HG02763 (cell line): ENCODE measurements at regions not wholly inside any gene's neighbourhood (a gene's known extent, or its start where the extent isn't known, plus 50 kb on each side); places are given as distances from the start of the nearest gene placed in this dataset.
"Not testable (repeated sequence)": the region's sequence is repeated elsewhere in the genome, so short reads cannot be mapped to it uniquely, and the experiment has no call there.

ENCODE experiments used
- ATAC-seq: cut with Tn5 transposase; IDR thresholded peaks from one replicate; pipeline ENCODE4 v1.9.1; 2021; ENCODE audit warnings: mild to moderate bottlenecking, moderate library complexity; ENCODE audit not compliant: unreplicated experiment

- ATAC-seq = no peak
These were observed 154.1 kb downstream of the SH3BP4 start for GRCh38 chr2:235105821-235106359.

- no peak for ATAC-seq
These were observed 155.2 kb downstream of the SH3BP4 start for GRCh38 chr2:235106874-235107639.

GRCh38 chr2:235107640-235107951, 155.8 kb downstream of the SH3BP4 start:
- ATAC-seq = no peak

- not testable (repeated sequence) for ATAC-seq
These were observed 157.7 kb downstream of the SH3BP4 start for GRCh38 chr2:235109561-235109960.

- ATAC-seq = no peak
These were observed 160.5 kb downstream of the SH3BP4 start for GRCh38 chr2:235112365-235112764.

- no peak for ATAC-seq
These were observed 162.0 kb downstream of the SH3BP4 start for GRCh38 chr2:235113854-235114253.

GRCh38 chr2:235114286-235114685, 162.5 kb downstream of the SH3BP4 start:
- ATAC-seq = no peak

- ATAC-seq = no peak
These were observed 163.7 kb downstream of the SH3BP4 start for GRCh38 chr2:235115521-235115920.

- ATAC-seq = no peak
These were observed 165.2 kb downstream of the SH3BP4 start for GRCh38 chr2:235116885-235117492.

GRCh38 chr2:235126768-235127167, 175.0 kb downstream of the SH3BP4 start:
- ATAC-seq = no peak

GRCh38 chr2:235127931-235128330, 176.1 kb downstream of the SH3BP4 start:
- no peak for ATAC-seq

- ATAC-seq = no peak
These were observed 178.0 kb downstream of the SH3BP4 start for GRCh38 chr2:235129850-235130249.

- ATAC-seq = no peak
These were observed 179.8 kb downstream of the SH3BP4 start for GRCh38 chr2:235131334-235132305.

- no peak for ATAC-seq
These were observed 180.8 kb downstream of the SH3BP4 start for GRCh38 chr2:235132651-235133050.

GRCh38 chr2:235133837-235134236, 182.0 kb downstream of the SH3BP4 start:
- no peak for ATAC-seq

GRCh38 chr2:235134420-235134819, 182.6 kb downstream of the SH3BP4 start:
- no peak for ATAC-seq

GRCh38 chr2:235135195-235135965, 183.6 kb downstream of the SH3BP4 start:
- no peak for ATAC-seq

- ATAC-seq = no peak
These were observed 184.3 kb downstream of the SH3BP4 start for GRCh38 chr2:235135990-235136561.

GRCh38 chr2:235138339-235138738, 186.5 kb downstream of the SH3BP4 start:
- no peak for ATAC-seq
